BJ (cell line): ENCODE measurements at regions not wholly inside any gene's neighbourhood (a gene's known extent, or its start where the extent isn't known, plus 50 kb on each side); places are given as distances from the start of the nearest gene placed in this dataset.

Experiments used
- CTCF ChIA-PET: fragments of 350-600 bp; formaldehyde crosslinking; extraction: SDS; loops from one replicate; lab custom pipeline; 2021; ENCODE audit warnings: antibody characterized with exemption, inconsistent platforms; lab: Yijun Ruan, JAX
- POLR2A ChIA-PET: fragments of 300-600 bp; sonication (Branson Sonifier 250); formaldehyde crosslinking; extraction: SDS; loops from one replicate; lab custom pipeline; 2021; ENCODE audit warnings: antibody characterized with exemption; lab: Charles Lee
- DNase-seq: peaks from one replicate; pipeline ENCODE4 v3.0.0-alpha.2; 2011; ENCODE audit warnings: low read depth
- H3K27me3 ChIP-seq: 2 replicates; pipeline ENCODE4 v1.6.0; 2011; ENCODE audit warnings: low read length; ENCODE audit not compliant: control insufficient read depth, insufficient read depth
- H3K36me3 ChIP-seq: 2 replicates; pipeline ENCODE4 v1.5.1; 2011; ENCODE audit warnings: low read length; ENCODE audit not compliant: control insufficient read depth, insufficient read depth
- H3K4me3 ChIP-seq: 2 replicates; pipeline ENCODE4 v1.5.1; 2011; ENCODE audit warnings: low read depth, mild to moderate bottlenecking, control low read depth, low read length
- TF ChIP-seq, protein P1 (sequence below): IDR thresholded peaks from 2 replicates; pipeline ENCODE4 v1.5.1; 2011; ENCODE audit warnings: low read depth, mild to moderate bottlenecking, control low read depth, inconsistent platforms, low read length, moderate library complexity; ENCODE audit not compliant: insufficient read depth

DNA sequence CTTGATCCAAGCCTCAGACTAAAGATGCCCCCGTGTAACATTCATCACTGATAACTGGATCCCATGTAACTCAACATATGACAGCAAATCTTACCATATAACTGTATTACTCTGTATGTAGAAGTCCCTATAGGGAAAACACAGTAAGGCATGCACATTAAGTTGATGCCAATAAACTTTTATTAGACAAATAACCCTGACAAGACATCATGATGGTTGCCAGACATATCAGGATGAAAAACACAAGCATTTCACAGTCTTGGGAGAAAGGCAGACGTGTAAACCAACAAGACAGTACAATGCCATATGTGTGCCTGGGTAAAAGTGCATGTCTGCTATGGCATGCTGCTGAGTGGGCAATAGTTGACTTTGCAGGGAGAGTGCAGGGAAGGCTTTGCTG, 142.2 kb downstream of the HERPUD2 start:
- ChIA-PET POLR2A (no interaction called here), CTCF (interaction anchor here (0.7 to 1.2 kb wide), 2 partner anchors 15 to 127 kb away, joined by 3 to 4 read pairs; no protein-coding TSS in a partner anchor)
- Histone ChIP-seq H3K4me3 (no peak overlapping the region), H3K27me3 (0 out of 2 replicates have a peak, but pooled peaks cover 2% of the 10 kb centered on the region), H3K36me3 (no peaks in the 10 kb centered on the region)
- TF ChIP-seq, protein P1, sequence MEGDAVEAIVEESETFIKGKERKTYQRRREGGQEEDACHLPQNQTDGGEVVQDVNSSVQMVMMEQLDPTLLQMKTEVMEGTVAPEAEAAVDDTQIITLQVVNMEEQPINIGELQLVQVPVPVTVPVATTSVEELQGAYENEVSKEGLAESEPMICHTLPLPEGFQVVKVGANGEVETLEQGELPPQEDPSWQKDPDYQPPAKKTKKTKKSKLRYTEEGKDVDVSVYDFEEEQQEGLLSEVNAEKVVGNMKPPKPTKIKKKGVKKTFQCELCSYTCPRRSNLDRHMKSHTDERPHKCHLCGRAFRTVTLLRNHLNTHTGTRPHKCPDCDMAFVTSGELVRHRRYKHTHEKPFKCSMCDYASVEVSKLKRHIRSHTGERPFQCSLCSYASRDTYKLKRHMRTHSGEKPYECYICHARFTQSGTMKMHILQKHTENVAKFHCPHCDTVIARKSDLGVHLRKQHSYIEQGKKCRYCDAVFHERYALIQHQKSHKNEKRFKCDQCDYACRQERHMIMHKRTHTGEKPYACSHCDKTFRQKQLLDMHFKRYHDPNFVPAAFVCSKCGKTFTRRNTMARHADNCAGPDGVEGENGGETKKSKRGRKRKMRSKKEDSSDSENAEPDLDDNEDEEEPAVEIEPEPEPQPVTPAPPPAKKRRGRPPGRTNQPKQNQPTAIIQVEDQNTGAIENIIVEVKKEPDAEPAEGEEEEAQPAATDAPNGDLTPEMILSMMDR = no peak
- DNase-seq = no peak

DNA sequence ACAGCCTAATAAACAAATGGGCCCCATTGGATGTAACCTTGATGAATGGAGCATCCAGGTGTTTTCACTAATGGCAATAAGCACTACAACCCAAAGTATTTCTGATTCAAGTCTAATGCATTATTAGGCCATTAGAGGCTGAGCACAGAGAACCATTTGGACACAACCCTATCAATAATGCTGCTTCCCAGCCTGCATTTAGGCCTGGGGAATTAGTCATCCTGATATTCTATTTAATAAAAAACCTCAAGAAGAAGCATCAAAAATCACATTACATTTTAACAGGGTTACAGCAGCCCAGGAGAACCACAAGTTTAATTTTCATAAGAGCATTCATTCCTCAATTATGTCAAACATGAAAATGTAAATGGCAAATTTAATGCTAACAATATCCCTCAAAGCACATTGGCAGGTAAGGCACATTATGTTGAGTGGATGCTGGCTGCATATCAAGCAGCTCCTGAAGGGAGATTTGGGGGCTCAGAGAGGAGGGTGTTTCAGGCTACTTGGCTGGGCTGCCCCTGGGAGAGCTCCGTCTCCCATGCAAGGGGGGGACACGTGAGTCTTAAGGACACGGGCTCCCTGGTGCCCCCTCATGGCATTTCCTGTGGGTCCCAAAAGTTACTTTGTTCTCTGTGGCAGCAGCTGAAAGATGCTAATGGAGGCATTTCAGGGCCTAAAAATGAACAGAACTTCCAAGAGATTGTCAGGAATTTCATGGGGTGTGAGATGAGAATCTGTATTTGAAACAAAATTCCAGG, 143.4 kb downstream of the HERPUD2 start:
- Histone ChIP-seq H3K36me3 (no peaks in the 10 kb centered on the region), H3K27me3 (0 out of 2 replicates have a peak, but pooled peaks cover 3% of the 10 kb centered on the region), H3K4me3 (no peak overlapping the region)
- POLR2A ChIA-PET = no interaction called here
- TF ChIP-seq, protein P1 = no peak
- CTCF ChIA-PET = interaction anchor here (0.6 kb wide), 1 partner anchor 1184 kb away, joined by 3 read pairs; no protein-coding TSS in a partner anchor
- no peak for DNase-seq

DNA sequence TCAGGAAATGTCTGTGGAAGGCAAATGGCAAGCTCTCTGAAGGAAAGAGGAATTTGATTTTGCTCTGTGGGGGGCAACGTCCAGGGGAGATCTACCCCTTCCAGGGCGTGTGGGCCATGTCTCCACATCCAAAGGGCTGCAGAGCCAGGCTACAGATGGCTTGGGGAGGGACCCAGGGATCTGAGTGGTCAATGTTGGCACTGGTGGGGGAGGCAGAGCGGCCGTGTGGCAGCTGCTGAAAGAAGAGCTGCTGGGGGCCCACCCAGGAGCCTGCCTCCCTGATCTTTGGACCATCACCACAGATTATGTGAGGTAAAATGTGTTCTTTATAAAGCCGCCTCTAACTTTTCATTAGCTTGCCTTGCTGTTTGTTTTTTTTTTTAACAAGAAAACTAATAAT, 144.1 kb downstream of the HERPUD2 start:
- CTCF ChIA-PET = no interaction called here

DNA sequence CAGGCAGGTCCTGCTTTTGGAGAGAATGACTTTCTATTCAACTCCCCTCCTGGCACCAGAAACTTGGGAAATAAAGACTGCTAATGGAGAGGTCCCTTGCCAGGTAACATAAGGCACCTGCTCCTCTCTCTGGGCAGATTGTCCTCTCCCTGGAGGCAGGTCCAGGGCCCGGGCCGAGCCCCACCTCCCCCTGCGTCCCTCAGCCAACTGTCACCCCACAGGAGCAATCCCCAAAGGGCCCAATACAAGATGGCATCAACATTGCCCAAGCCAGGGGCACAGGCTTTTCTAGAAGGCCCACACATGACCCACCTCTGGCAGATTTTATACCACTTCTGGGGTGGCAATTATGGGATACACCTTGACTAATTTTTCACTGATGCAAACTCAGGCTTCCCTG, 145.2 kb downstream of the HERPUD2 start:
- TF ChIP-seq, protein P1 = no peak
- no peak for DNase-seq
- no peak overlapping the region for H3K4me3 ChIP-seq
- H3K27me3 ChIP-seq = peaks cover 6% of the 10 kb centered on the region; the same call in 1 of the 2 replicates
- ChIA-PET POLR2A (no interaction called here), CTCF (no interaction called here)
- no peaks in the 10 kb centered on the region for H3K36me3 ChIP-seq

More for the DNA sequence above, 144.1 kb downstream of the HERPUD2 start:
- POLR2A ChIA-PET = no interaction called here
- no peak overlapping the region for H3K4me3 ChIP-seq
- TF ChIP-seq, protein P1 = no peak
- H3K36me3 ChIP-seq = no peaks in the 10 kb centered on the region
- DNase-seq = no peak
- 0 out of 2 replicates have a peak, but pooled peaks cover 3% of the 10 kb centered on the region for H3K27me3 ChIP-seq

DNA sequence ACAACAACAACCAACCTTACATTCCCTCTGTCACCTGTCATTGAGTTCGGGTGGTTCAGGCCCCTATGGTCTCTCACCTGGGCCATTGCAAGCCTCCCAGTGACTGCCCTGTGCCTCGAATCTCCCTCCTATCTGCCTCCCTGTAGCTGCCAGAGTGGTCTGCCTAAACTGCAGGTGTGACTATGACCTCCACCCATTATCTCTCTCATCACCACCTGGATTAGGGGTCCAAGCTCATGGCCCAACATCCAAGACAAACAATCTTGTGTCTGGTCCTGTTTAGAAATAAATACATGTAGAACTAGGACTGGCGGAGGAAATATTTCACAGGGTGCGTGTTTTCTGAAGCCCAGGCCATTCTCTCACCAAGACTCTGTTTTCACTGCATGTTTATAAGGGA, 146.6 kb downstream of the HERPUD2 start:
- no peak for DNase-seq
- Histone ChIP-seq H3K36me3 (no peaks in the 10 kb centered on the region), H3K27me3 (peaks cover 6% of the 10 kb centered on the region; the same call in 1 of the 2 replicates), H3K4me3 (no peak overlapping the region)
- ChIA-PET CTCF (interaction anchor here (0.8 to 1.3 kb wide), 2 partner anchors 10 to 20 kb away, joined by 3 to 5 read pairs; no protein-coding TSS in a partner anchor), POLR2A (no interaction called here)
- TF ChIP-seq, protein P1 = no peak
